ENCODE measurements at regions not wholly inside any gene's neighbourhood (a gene's known extent, or its start where the extent isn't known, plus 50 kb on each side); places are given as distances from the start of the nearest gene placed in this dataset.

DNA sequence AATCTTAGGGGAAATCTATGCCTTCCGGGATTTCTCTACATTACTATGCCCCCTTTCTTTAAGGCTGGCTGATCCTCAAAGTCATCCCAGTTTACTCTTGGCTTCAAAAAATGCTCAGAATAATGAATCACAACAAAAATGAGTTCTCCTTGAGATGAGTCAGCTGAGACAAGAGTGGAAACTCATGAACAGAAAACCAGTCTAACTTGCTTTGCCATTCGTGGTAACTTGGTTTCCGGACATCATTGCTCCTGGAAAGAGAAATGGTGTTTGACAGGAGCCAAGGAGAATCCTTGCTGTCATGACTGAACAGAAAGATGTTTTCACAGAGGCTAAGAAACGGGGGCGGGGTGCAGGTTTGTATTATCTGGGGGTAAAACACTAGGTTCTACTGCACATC lies 435.6 kb upstream of the DYNLRB2 start:
- TF ChIP-seq, protein P1, sequence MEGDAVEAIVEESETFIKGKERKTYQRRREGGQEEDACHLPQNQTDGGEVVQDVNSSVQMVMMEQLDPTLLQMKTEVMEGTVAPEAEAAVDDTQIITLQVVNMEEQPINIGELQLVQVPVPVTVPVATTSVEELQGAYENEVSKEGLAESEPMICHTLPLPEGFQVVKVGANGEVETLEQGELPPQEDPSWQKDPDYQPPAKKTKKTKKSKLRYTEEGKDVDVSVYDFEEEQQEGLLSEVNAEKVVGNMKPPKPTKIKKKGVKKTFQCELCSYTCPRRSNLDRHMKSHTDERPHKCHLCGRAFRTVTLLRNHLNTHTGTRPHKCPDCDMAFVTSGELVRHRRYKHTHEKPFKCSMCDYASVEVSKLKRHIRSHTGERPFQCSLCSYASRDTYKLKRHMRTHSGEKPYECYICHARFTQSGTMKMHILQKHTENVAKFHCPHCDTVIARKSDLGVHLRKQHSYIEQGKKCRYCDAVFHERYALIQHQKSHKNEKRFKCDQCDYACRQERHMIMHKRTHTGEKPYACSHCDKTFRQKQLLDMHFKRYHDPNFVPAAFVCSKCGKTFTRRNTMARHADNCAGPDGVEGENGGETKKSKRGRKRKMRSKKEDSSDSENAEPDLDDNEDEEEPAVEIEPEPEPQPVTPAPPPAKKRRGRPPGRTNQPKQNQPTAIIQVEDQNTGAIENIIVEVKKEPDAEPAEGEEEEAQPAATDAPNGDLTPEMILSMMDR (IDR thresholded peaks at IDR 0.05; ENCODE audit: low read depth, low read length, poor library complexity, severe bottlenecking): no peak
- no peak for TF ChIP-seq EZH2phosphoT487 (IDR thresholded peaks at IDR 0.05; ENCODE audit: borderline replicate concordance, low read length)

All from DOHH2 (cell line).